ENCODE measurements at regions not wholly inside any gene's neighbourhood (a gene's known extent, or its start where the extent isn't known, plus 50 kb on each side); places are given as distances from the start of the nearest gene placed in this dataset.

DNA sequence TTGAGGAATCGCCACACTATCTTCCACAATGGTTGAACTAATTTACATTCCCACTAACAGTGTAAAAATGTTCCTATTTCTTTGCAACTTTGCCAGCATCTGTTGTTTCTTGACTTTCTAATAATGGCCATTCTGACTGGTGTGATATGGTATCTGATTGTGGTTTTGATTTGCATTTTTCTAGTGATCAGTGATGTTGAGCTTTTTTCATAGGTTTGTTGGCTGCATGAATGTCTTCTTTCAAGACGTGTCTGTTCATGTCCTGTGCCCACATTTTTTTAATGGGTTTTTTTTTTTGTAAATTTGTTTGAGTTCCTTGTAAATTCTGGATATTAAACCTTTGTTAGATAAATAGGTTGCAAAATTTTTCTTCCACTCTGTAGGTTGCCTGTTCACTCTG, 615.9 kb downstream of the SEMA5A start:
- TF ChIP-seq, protein P1, sequence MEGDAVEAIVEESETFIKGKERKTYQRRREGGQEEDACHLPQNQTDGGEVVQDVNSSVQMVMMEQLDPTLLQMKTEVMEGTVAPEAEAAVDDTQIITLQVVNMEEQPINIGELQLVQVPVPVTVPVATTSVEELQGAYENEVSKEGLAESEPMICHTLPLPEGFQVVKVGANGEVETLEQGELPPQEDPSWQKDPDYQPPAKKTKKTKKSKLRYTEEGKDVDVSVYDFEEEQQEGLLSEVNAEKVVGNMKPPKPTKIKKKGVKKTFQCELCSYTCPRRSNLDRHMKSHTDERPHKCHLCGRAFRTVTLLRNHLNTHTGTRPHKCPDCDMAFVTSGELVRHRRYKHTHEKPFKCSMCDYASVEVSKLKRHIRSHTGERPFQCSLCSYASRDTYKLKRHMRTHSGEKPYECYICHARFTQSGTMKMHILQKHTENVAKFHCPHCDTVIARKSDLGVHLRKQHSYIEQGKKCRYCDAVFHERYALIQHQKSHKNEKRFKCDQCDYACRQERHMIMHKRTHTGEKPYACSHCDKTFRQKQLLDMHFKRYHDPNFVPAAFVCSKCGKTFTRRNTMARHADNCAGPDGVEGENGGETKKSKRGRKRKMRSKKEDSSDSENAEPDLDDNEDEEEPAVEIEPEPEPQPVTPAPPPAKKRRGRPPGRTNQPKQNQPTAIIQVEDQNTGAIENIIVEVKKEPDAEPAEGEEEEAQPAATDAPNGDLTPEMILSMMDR (IDR thresholded peaks at IDR 0.05; ENCODE audit: low read depth, low read length, poor library complexity, severe bottlenecking), result no peak
- no peak for TF ChIP-seq EZH2phosphoT487 (IDR thresholded peaks at IDR 0.05; ENCODE audit: borderline replicate concordance, low read length)
